ENCODE measurements at regions not wholly inside any gene's neighbourhood (a gene's known extent, or its start where the extent isn't known, plus 50 kb on each side); places are given as distances from the start of the nearest gene placed in this dataset.
A peak's percentile ranks its signal among the peaks of the same experiment; 100 is the strongest.

- TF ChIP-seq CTCF (IDR thresholded peaks at IDR 0.05): no peak
- no peak for TF ChIP-seq EZH2 (IDR thresholded peaks at IDR 0.05)
- no peak for TF ChIP-seq EZH2phosphoT487 (IDR thresholded peaks at IDR 0.05)
- Histone ChIP-seq H3K4me1 (no peaks in the 10 kb centered on the region), H3K27me3 (no peaks in the 10 kb centered on the region), H3K36me3 (no peaks in the 10 kb centered on the region), H3K4me3 (no peak overlapping the region), H3K27ac (no peak overlapping the region), H4K20me1 (ENCODE audit: low read depth) (no peaks in the 10 kb centered on the region), H3K79me2 (ENCODE audit: low read depth) (no peaks in the 10 kb centered on the region), H2AFZ (replicated peaks) (peak overlapping the region; percentile 24), H3K9me3 (ENCODE audit: low read depth) (no peaks in the 10 kb centered on the region), H3K4me2 (no peak overlapping the region), H3F3A (ENCODE audit: low read depth) (no peaks in the 10 kb centered on the region), H3K9ac (no peak overlapping the region)
- Mint-ChIP-seq H3K27me3 (ENCODE audit: insufficient read depth, low read depth) (peaks cover 4% of the 10 kb centered on the region), H3K9me3 (no peaks in the 10 kb centered on the region), H3K4me3 (no peak overlapping the region), H3K4me1 (peaks cover 8% of the 10 kb centered on the region), H3K36me3 (no peaks in the 10 kb centered on the region), H3K27ac (no peak overlapping the region)
- DNase-seq (ENCODE audit: low spot score): no peak
Measured at GRCh38 chr18:37709740-37710139, 144.1 kb upstream of the CELF4 start.

- no peaks in the 10 kb centered on the region for H3K79me2 ChIP-seq (ENCODE audit: low read depth)
- Mint-ChIP-seq H3K27ac (no peak overlapping the region), H3K27me3 (ENCODE audit: insufficient read depth, low read depth) (peaks cover 4% of the 10 kb centered on the region), H3K9me3 (no peaks in the 10 kb centered on the region), H3K36me3 (no peaks in the 10 kb centered on the region), H3K4me1 (peaks cover 8% of the 10 kb centered on the region), H3K4me3 (no peak overlapping the region)
- no peaks in the 10 kb centered on the region for H3K4me1 ChIP-seq
- H3K36me3 ChIP-seq: no peaks in the 10 kb centered on the region
- DNase-seq (ENCODE audit: low spot score): peak; percentile 32
- H3K9ac ChIP-seq: no peak overlapping the region
- TF ChIP-seq EZH2 (IDR thresholded peaks at IDR 0.05) (no peak), CTCF (IDR thresholded peaks at IDR 0.05) (no peak), EZH2phosphoT487 (IDR thresholded peaks at IDR 0.05) (no peak)
- H2AFZ ChIP-seq (replicated peaks): no peak overlapping the region
- H3K9me3 ChIP-seq (ENCODE audit: low read depth): no peaks in the 10 kb centered on the region
- H3K4me3 ChIP-seq: no peak overlapping the region
- no peak overlapping the region for H3K27ac ChIP-seq
- H3K4me2 ChIP-seq: no peak overlapping the region
- no peaks in the 10 kb centered on the region for H4K20me1 ChIP-seq (ENCODE audit: low read depth)
- no peaks in the 10 kb centered on the region for H3F3A ChIP-seq (ENCODE audit: low read depth)
- no peaks in the 10 kb centered on the region for H3K27me3 ChIP-seq
Measured at GRCh38 chr18:37705016-37705415, 139.4 kb upstream of the CELF4 start.

GRCh38 chr18:37702841-37703240 is 137.2 kb upstream of the CELF4 start:
- no peak for TF ChIP-seq CTCF (IDR thresholded peaks at IDR 0.05)
- TF ChIP-seq EZH2 (IDR thresholded peaks at IDR 0.05): no peak
- TF ChIP-seq EZH2phosphoT487 (IDR thresholded peaks at IDR 0.05): no peak

More at GRCh38 chr18:37702841-37703240, 137.2 kb upstream of the CELF4 start:
- H3K4me1 Mint-ChIP-seq: peaks cover 8% of the 10 kb centered on the region
- no peaks in the 10 kb centered on the region for H3K79me2 ChIP-seq (ENCODE audit: low read depth)
- H3K4me3 ChIP-seq: no peak overlapping the region
- no peaks in the 10 kb centered on the region for H3F3A ChIP-seq (ENCODE audit: low read depth)
- no peak overlapping the region for H3K27ac Mint-ChIP-seq
- H3K4me2 ChIP-seq: no peak overlapping the region
- no peaks in the 10 kb centered on the region for H3K4me1 ChIP-seq
- no peaks in the 10 kb centered on the region for H3K36me3 ChIP-seq
- H3K4me3 Mint-ChIP-seq: no peak overlapping the region
- H3K9me3 ChIP-seq (ENCODE audit: low read depth): no peaks in the 10 kb centered on the region
- no peak overlapping the region for H2AFZ ChIP-seq (replicated peaks)
- DNase-seq (ENCODE audit: low spot score): no peak
- H3K27ac ChIP-seq: no peak overlapping the region
- no peaks in the 10 kb centered on the region for H3K9me3 Mint-ChIP-seq
- no peak overlapping the region for H3K9ac ChIP-seq
- H4K20me1 ChIP-seq (ENCODE audit: low read depth): no peaks in the 10 kb centered on the region
- H3K27me3 ChIP-seq: no peaks in the 10 kb centered on the region
- peaks cover 4% of the 10 kb centered on the region for H3K27me3 Mint-ChIP-seq (ENCODE audit: insufficient read depth, low read depth)
- H3K36me3 Mint-ChIP-seq: no peaks in the 10 kb centered on the region
